Stomach (tissue), 4 donors: ENCODE measurements at regions not wholly inside any gene's neighbourhood (a gene's known extent, or its start where the extent isn't known, plus 50 kb on each side); places are given as distances from the start of the nearest gene placed in this dataset.

Experiments used
- POLR2A ChIP-seq, 4 donors: fragments of 450-650 bp; IDR thresholded peaks; one replicate each; pipeline ENCODE4 v1.6.1; 2016; ENCODE audit warnings: antibody characterized with exemption in 4 of 4, control low read depth in 2 of 4, mild to moderate bottlenecking in 1 of 4, moderate library complexity in 1 of 4
- POLR2AphosphoS5 ChIP-seq, 3 donors: sonication (generic); formaldehyde crosslinking; IDR thresholded peaks; one replicate each; pipeline ENCODE4 v1.6.1; 2016; ENCODE audit warnings: antibody characterized with exemption in 3 of 3
- TF ChIP-seq, protein P1 (sequence below), 7 experiments: fragments of 450-650 bp in 4 of 7; fragments of 200-600 bp in 3 of 7; sonication (generic) in 3 of 7; IDR thresholded peaks; one replicate each; pipeline ENCODE4 v1.5.1; 2016 to 2019; ENCODE audit warnings: antibody characterized with exemption in 7 of 7, control low read depth in 2 of 7, mild to moderate bottlenecking in 1 of 7

DNA sequence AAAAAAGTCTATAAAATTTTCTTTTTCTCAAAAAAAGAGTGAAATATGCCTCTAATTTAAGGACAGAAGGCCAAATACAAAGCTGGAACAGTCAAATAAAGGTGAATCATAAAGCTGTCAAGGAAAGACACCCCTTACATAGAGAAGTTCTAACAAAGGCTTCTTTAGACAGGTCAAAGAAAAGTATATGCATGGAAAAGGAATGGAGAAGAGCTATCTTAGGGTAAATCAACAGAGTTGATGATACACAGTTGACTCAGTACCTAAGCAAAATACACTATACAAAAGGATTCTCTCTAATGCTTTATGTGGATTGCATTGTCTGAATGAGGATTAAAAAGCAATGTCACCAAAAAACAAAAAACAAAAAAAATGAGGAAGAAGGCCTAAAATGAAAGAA is 214.8 kb downstream of the TXNL1 start:
- TF ChIP-seq, protein P1, sequence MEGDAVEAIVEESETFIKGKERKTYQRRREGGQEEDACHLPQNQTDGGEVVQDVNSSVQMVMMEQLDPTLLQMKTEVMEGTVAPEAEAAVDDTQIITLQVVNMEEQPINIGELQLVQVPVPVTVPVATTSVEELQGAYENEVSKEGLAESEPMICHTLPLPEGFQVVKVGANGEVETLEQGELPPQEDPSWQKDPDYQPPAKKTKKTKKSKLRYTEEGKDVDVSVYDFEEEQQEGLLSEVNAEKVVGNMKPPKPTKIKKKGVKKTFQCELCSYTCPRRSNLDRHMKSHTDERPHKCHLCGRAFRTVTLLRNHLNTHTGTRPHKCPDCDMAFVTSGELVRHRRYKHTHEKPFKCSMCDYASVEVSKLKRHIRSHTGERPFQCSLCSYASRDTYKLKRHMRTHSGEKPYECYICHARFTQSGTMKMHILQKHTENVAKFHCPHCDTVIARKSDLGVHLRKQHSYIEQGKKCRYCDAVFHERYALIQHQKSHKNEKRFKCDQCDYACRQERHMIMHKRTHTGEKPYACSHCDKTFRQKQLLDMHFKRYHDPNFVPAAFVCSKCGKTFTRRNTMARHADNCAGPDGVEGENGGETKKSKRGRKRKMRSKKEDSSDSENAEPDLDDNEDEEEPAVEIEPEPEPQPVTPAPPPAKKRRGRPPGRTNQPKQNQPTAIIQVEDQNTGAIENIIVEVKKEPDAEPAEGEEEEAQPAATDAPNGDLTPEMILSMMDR (IDR thresholded peaks at IDR 0.05), result no peak
- TF ChIP-seq POLR2A (IDR thresholded peaks at IDR 0.05) (no peak), POLR2AphosphoS5 (IDR thresholded peaks at IDR 0.05) (no peak)
